HCT116 (cell line): ENCODE measurements at regions not wholly inside any gene's neighbourhood (a gene's known extent, or its start where the extent isn't known, plus 50 kb on each side); places are given as distances from the start of the nearest gene placed in this dataset.

ENCODE experiments used
- ATAC-seq: fragments of 200-7000 bp; cut with Tn5 transposase; 2 replicates; pipeline ENCODE4 v1.9.1; 2020; ENCODE audit warnings: mild to moderate bottlenecking, moderate library complexity
- BruUV-seq: library from RNA; stranded (reverse); fragments of 400-500 nt; replicated peaks from 2 replicates; lab custom pipeline; 2021; lab: Mats Ljungman, UMichigan
- CTCF ChIA-PET: fragments of 300-600 bp; sonication (Branson Sonifier 250); formaldehyde crosslinking; loops from one replicate; lab custom pipeline; 2021; ENCODE audit warnings: antibody characterized with exemption; lab: Charles Lee
- POLR2A ChIA-PET: fragments of 300-600, 350-600 bp; sonication (Branson Sonifier 250); formaldehyde crosslinking; loops from one replicate; lab custom pipeline; 2021; ENCODE audit warnings: antibody characterized with exemption; lab: Charles Lee
- RAD21 ChIA-PET, 2 experiments: fragments of 300-600 bp; sonication (Branson Sonifier 250); formaldehyde crosslinking; loops; one replicate each; lab custom pipeline; 2023; ENCODE audit warnings: low total read pairs in 2 of 2; ENCODE audit not compliant: uncharacterized antibody in 2 of 2, unreplicated experiment in 2 of 2, low non-redundant PET in 1 of 2; lab: Charles Lee
- DNase-seq: peaks from one replicate; pipeline ENCODE4 v3.0.0-alpha.2; 2010; ENCODE audit warnings: low read depth, low spot score
- H2AFZ ChIP-seq: fragments of 200-600 bp; shearing (Covaris generic), sonication (generic); 2 replicates; pipeline ENCODE4 v1.6.1; 2017; ENCODE audit warnings: low read depth, mixed run types, mixed read lengths, antibody characterized with exemption, low read length; ENCODE audit not compliant: poor library complexity, severe bottlenecking
- H3K27ac ChIP-seq: 2 replicates; pipeline ENCODE4 v1.5.1; 2012; ENCODE audit warnings: low read depth, low read length
- H3K27me3 ChIP-seq: fragments of 200-600 bp; sonication (generic); 2 replicates; pipeline ENCODE4 v1.6.1; 2016; ENCODE audit warnings: mixed run types, low read length, mixed read lengths; ENCODE audit not compliant: insufficient read depth
- H3K36me3 ChIP-seq, 2 experiments: fragments of 200-500 bp in 1 of 2; fragments of 200-600 bp in 1 of 2; sonication (Bioruptor generic) in 1 of 2; sonication (generic) in 1 of 2; 2 replicates each; pipeline versions ENCODE4 v1.5.1 to v1.6.1; 2014 to 2016; ENCODE audit warnings: low read length in 2 of 2, inconsistent platforms in 1 of 2, mixed read lengths in 1 of 2, mixed run types in 1 of 2; ENCODE audit not compliant: insufficient read depth in 2 of 2, control insufficient read depth in 1 of 2
- H3K4me1 ChIP-seq, 2 experiments: fragments of 200-600 bp in 1 of 2; sonication (generic) in 1 of 2; 2 replicates each; pipeline versions ENCODE4 v1.5.1 to v1.6.1; 2012 to 2017; ENCODE audit warnings: low read length in 2 of 2, inconsistent platforms in 1 of 2, mild to moderate bottlenecking in 1 of 2, mixed read lengths in 1 of 2, mixed run types in 1 of 2, moderate library complexity in 1 of 2; ENCODE audit not compliant: insufficient read depth in 2 of 2, control insufficient read depth in 1 of 2
- H3K4me2 ChIP-seq: fragments of 200-600 bp; sonication (generic); 2 replicates; pipeline ENCODE4 v1.6.1; 2017; ENCODE audit warnings: mixed run types, low read length, mixed read lengths
- H3K4me3 ChIP-seq, 2 experiments: fragments of 200-600 bp in 1 of 2; sonication (generic) in 1 of 2; replicated peaks in 1 of 2; 2 replicates each; pipeline ENCODE4 v1.5.1; 2011 to 2016; ENCODE audit warnings: low read length in 2 of 2, control low read depth in 1 of 2, low read depth in 1 of 2, mild to moderate bottlenecking in 1 of 2, mixed read lengths in 1 of 2, mixed run types in 1 of 2
- H3K79me2 ChIP-seq: fragments of 200-600 bp; sonication (generic); 2 replicates; pipeline ENCODE4 v1.6.1; 2017; ENCODE audit warnings: mild to moderate bottlenecking, mixed run types, low read length, moderate library complexity, mixed read lengths; ENCODE audit not compliant: insufficient read depth
- H3K9ac ChIP-seq: fragments of 200-600 bp; sonication (generic); 2 replicates; pipeline ENCODE4 v1.6.1; 2016; ENCODE audit warnings: low read length, mixed read lengths
- H3K9me2 ChIP-seq: fragments of 200-600 bp; sonication (generic), shearing (Covaris generic); 2 replicates; pipeline ENCODE4 v1.6.1; 2017; ENCODE audit warnings: mixed run types, mild to moderate bottlenecking, moderate library complexity; ENCODE audit not compliant: insufficient read depth
- H3K9me3 ChIP-seq, 2 experiments: fragments of 200-500 bp in 1 of 2; fragments of 200-600 bp in 1 of 2; sonication (Bioruptor generic) in 1 of 2; sonication (generic) in 1 of 2; 2 replicates each; pipeline ENCODE4 v1.6.1; 2014 to 2017; ENCODE audit warnings: low read length in 2 of 2, mixed read lengths in 2 of 2, inconsistent platforms in 1 of 2, low read depth in 1 of 2, mild to moderate bottlenecking in 1 of 2, mixed run types in 1 of 2, moderate library complexity in 1 of 2; ENCODE audit not compliant: control insufficient read depth in 1 of 2, insufficient read depth in 1 of 2
- H4K20me1 ChIP-seq: fragments of 200-600 bp; sonication (generic), shearing (Covaris generic); 2 replicates; pipeline ENCODE4 v1.6.1; 2017; ENCODE audit warnings: mixed run types, mild to moderate bottlenecking, moderate library complexity; ENCODE audit not compliant: insufficient read depth
- CBX3 ChIP-seq: IDR thresholded peaks from 2 replicates; pipeline ENCODE4 v1.6.1; 2012; ENCODE audit warnings: low read depth
- CEBPB ChIP-seq: IDR thresholded peaks from 2 replicates; pipeline ENCODE4 v1.6.1; 2012; ENCODE audit warnings: low read depth
- ELF1 ChIP-seq: IDR thresholded peaks from 2 replicates; pipeline ENCODE4 v1.6.1; 2012; ENCODE audit warnings: low read depth, borderline replicate concordance
- EZH2phosphoT487 ChIP-seq: fragments of 200-600 bp; IDR thresholded peaks from 2 replicates; pipeline ENCODE4 v1.6.1; 2018; ENCODE audit warnings: antibody characterized with exemption, borderline replicate concordance
- FOSL1 ChIP-seq: IDR thresholded peaks from 2 replicates; pipeline ENCODE4 v1.6.1; 2012; ENCODE audit warnings: low read depth
- JUND ChIP-seq: IDR thresholded peaks from 2 replicates; pipeline ENCODE4 v1.6.1; 2012
- POLR2AphosphoS5 ChIP-seq: IDR thresholded peaks from 2 replicates; pipeline ENCODE4 v1.6.1; 2011; ENCODE audit warnings: mild to moderate bottlenecking, low read depth, low read length, moderate library complexity
- RAD21 ChIP-seq: IDR thresholded peaks from 2 replicates; pipeline ENCODE4 v1.6.1; 2012; ENCODE audit warnings: low read depth, mild to moderate bottlenecking
- SIN3A ChIP-seq: IDR thresholded peaks from 2 replicates; pipeline ENCODE4 v1.6.1; 2012; ENCODE audit warnings: low read depth
- SP1 ChIP-seq: IDR thresholded peaks from 2 replicates; pipeline ENCODE4 v1.6.1; 2012; ENCODE audit warnings: low read depth
- SRF ChIP-seq: IDR thresholded peaks from 2 replicates; pipeline ENCODE4 v1.6.1; 2012; ENCODE audit warnings: low read depth
- TCF7L2 ChIP-seq: IDR thresholded peaks from 2 replicates; pipeline ENCODE4 v1.7.0; 2011; ENCODE audit warnings: borderline replicate concordance, inconsistent platforms; ENCODE audit not compliant: insufficient read depth, insufficient read length; ENCODE audit errors: extremely low read depth
- YY1 ChIP-seq: IDR thresholded peaks from 2 replicates; pipeline ENCODE4 v1.6.1; 2011; ENCODE audit warnings: low read length, low read depth, moderate library complexity, mild to moderate bottlenecking; ENCODE audit not compliant: insufficient replicate concordance; ENCODE audit errors: extremely low read depth
- ZFX ChIP-seq: fragments of 450-650 bp; IDR thresholded peaks from 2 replicates; pipeline ENCODE4 v1.6.1; 2017
- ZNF274 ChIP-seq: fragments of 200-500 bp; sonication (Bioruptor generic); IDR thresholded peaks from 2 replicates; pipeline ENCODE4 v1.6.1; 2014; ENCODE audit warnings: mild to moderate bottlenecking, low read depth, low read length, inconsistent platforms
- intact Hi-C: fragments of 100-400 bp; cut with micrococcal nuclease; formaldehyde crosslinking; loops from 2 replicates; pipeline ENCODE4 v1.10.0; 2022
- TF ChIP-seq, protein P1 (sequence below), 3 experiments: fragments of 200-600 bp in 1 of 3; sonication (generic) in 1 of 3; IDR thresholded peaks in 2 of 3; conservative IDR thresholded peaks in 1 of 3; 2 replicates each; pipeline ENCODE4 v1.5.1; 2012 to 2017; ENCODE audit warnings: low read depth in 2 of 3, low read length in 2 of 3, antibody characterized with exemption in 1 of 3, borderline replicate concordance in 1 of 3, control low read depth in 1 of 3, mild to moderate bottlenecking in 1 of 3, mixed read lengths in 1 of 3, mixed run types in 1 of 3, moderate library complexity in 1 of 3; ENCODE audit not compliant: insufficient read depth in 1 of 3
- TF ChIP-seq, protein P2 (sequence below): IDR thresholded peaks from 2 replicates; pipeline ENCODE4 v1.6.1; 2011; ENCODE audit warnings: mild to moderate bottlenecking, low read length, moderate library complexity; ENCODE audit not compliant: insufficient replicate concordance; ENCODE audit errors: extremely low read depth
- TF ChIP-seq, protein P3 (sequence below): IDR thresholded peaks from 2 replicates; pipeline ENCODE4 v1.6.1; 2012
- TF ChIP-seq, protein P4 (sequence below): IDR thresholded peaks from 2 replicates; pipeline ENCODE4 v1.6.1; 2012; ENCODE audit warnings: low read depth

DNA sequence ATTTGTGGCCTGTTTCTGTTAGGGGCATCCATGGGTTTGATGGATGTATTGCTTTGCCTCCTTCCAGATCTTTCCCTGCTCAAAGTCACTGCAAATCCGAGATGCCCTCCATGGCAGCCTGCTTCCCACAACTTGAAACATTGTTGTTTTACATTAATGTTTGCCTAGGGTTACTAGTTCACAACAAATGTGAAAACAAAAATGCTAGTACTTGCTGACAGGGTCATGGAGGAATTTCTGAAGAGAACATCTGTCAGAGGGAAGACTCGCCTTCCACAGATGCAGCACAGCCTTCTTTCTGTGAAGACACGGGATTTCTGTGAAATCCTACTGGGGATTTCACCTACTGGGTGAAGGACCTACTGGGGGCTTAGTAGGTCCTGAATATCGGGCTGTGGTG lies 260.0 kb upstream of the FN1 start:
- Histone ChIP-seq H3K27ac (no peak overlapping the region), H3K9ac (no peak overlapping the region), H2AFZ (no peak overlapping the region), H3K9me2 (no peaks in the 10 kb centered on the region), H3K9me3 (no peaks in the 10 kb centered on the region), H4K20me1 (no peaks in the 10 kb centered on the region; the same call in 1 of the 2 replicates), H3K79me2 (no peaks in the 10 kb centered on the region), H3K4me2 (no peak overlapping the region), H3K36me3 (no peaks in the 10 kb centered on the region), H3K4me3 (no peak overlapping the region), H3K27me3 (no peaks in the 10 kb centered on the region), H3K4me1 (no peaks in the 10 kb centered on the region)
- RAD21 ChIA-PET, result no interaction called here
- DNase-seq (no peak), ATAC-seq (no peak)
- POLR2A ChIA-PET, result no interaction called here
- CTCF ChIA-PET, result no interaction called here
- intact Hi-C loops, result no loop called here
- TF ChIP-seq SP1, result no peak
- TF ChIP-seq SRF, result no peak
- no peak for TF ChIP-seq ELF1
- TF ChIP-seq JUND, result no peak
- TF ChIP-seq, protein P1, sequence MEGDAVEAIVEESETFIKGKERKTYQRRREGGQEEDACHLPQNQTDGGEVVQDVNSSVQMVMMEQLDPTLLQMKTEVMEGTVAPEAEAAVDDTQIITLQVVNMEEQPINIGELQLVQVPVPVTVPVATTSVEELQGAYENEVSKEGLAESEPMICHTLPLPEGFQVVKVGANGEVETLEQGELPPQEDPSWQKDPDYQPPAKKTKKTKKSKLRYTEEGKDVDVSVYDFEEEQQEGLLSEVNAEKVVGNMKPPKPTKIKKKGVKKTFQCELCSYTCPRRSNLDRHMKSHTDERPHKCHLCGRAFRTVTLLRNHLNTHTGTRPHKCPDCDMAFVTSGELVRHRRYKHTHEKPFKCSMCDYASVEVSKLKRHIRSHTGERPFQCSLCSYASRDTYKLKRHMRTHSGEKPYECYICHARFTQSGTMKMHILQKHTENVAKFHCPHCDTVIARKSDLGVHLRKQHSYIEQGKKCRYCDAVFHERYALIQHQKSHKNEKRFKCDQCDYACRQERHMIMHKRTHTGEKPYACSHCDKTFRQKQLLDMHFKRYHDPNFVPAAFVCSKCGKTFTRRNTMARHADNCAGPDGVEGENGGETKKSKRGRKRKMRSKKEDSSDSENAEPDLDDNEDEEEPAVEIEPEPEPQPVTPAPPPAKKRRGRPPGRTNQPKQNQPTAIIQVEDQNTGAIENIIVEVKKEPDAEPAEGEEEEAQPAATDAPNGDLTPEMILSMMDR (IDR thresholded peaks at IDR 0.05 in 2 of 3, conservative IDR thresholded peaks at IDR 0.05 in 1 of 3; ENCODE audit: borderline replicate concordance in 1 of 3, insufficient read depth in 1 of 3, low read depth in 2 of 3, low read length in 2 of 3), result no peak
- TF ChIP-seq, protein P2, sequence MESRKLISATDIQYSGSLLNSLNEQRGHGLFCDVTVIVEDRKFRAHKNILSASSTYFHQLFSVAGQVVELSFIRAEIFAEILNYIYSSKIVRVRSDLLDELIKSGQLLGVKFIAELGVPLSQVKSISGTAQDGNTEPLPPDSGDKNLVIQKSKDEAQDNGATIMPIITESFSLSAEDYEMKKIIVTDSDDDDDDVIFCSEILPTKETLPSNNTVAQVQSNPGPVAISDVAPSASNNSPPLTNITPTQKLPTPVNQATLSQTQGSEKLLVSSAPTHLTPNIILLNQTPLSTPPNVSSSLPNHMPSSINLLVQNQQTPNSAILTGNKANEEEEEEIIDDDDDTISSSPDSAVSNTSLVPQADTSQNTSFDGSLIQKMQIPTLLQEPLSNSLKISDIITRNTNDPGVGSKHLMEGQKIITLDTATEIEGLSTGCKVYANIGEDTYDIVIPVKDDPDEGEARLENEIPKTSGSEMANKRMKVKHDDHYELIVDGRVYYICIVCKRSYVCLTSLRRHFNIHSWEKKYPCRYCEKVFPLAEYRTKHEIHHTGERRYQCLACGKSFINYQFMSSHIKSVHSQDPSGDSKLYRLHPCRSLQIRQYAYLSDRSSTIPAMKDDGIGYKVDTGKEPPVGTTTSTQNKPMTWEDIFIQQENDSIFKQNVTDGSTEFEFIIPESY, result no peak
- no peak for TF ChIP-seq TCF7L2
- TF ChIP-seq CBX3, result no peak
- TF ChIP-seq, protein P3, sequence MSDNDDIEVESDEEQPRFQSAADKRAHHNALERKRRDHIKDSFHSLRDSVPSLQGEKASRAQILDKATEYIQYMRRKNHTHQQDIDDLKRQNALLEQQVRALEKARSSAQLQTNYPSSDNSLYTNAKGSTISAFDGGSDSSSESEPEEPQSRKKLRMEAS, result no peak
- TF ChIP-seq ZFX, result no peak
- TF ChIP-seq, protein P4, sequence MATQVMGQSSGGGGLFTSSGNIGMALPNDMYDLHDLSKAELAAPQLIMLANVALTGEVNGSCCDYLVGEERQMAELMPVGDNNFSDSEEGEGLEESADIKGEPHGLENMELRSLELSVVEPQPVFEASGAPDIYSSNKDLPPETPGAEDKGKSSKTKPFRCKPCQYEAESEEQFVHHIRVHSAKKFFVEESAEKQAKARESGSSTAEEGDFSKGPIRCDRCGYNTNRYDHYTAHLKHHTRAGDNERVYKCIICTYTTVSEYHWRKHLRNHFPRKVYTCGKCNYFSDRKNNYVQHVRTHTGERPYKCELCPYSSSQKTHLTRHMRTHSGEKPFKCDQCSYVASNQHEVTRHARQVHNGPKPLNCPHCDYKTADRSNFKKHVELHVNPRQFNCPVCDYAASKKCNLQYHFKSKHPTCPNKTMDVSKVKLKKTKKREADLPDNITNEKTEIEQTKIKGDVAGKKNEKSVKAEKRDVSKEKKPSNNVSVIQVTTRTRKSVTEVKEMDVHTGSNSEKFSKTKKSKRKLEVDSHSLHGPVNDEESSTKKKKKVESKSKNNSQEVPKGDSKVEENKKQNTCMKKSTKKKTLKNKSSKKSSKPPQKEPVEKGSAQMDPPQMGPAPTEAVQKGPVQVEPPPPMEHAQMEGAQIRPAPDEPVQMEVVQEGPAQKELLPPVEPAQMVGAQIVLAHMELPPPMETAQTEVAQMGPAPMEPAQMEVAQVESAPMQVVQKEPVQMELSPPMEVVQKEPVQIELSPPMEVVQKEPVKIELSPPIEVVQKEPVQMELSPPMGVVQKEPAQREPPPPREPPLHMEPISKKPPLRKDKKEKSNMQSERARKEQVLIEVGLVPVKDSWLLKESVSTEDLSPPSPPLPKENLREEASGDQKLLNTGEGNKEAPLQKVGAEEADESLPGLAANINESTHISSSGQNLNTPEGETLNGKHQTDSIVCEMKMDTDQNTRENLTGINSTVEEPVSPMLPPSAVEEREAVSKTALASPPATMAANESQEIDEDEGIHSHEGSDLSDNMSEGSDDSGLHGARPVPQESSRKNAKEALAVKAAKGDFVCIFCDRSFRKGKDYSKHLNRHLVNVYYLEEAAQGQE, result no peak
- no peak for TF ChIP-seq SIN3A
- TF ChIP-seq FOSL1, result no peak
- TF ChIP-seq YY1, result no peak
- no peak for TF ChIP-seq EZH2phosphoT487
- no peak for TF ChIP-seq ZNF274
- TF ChIP-seq POLR2AphosphoS5, result no peak
- no peak for TF ChIP-seq RAD21
- no peak for TF ChIP-seq CEBPB
- no TSS peak for BruUV-seq
